ENCODE measurements at regions not wholly inside any gene's neighbourhood (a gene's known extent, or its start where the extent isn't known, plus 50 kb on each side); places are given as distances from the start of the nearest gene placed in this dataset.

DNA sequence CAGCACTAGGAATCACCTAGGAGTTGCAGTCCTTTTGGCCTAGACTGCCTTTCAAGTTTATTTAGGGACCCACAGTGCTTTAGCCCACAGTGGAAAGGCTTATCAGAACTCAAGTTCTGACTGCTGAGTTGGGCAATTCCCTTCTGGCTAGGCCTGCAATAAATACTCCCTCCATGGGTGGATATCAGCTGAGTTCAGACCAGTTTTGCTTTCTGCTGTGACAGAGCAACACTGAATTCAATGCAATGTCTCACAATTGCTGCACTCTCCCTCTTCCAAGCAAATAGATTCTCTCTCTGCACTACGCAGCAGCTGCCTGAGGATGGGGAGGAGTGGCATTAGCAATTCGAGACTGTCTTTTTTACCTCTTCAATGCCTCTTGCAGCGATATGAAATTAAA is 1153.3 kb downstream of the SORCS1 start:
- no peak overlapping the region for H2AFZ ChIP-seq (ENCODE audit: low read depth, low read length, severe bottlenecking)
- H3K4me2 ChIP-seq (ENCODE audit: low read depth, low read length, poor library complexity, severe bottlenecking) = no peak overlapping the region
- H3K79me2 ChIP-seq (ENCODE audit: insufficient read depth, low read length) = no peaks in the 10 kb centered on the region
- no peaks in the 10 kb centered on the region for H3K36me3 ChIP-seq (ENCODE audit: low read length)
- no peaks in the 10 kb centered on the region for H3K27me3 ChIP-seq (ENCODE audit: low read length)
- no peaks in the 10 kb centered on the region for H3K9me3 ChIP-seq (ENCODE audit: insufficient read depth, low read length)
- no peaks in the 10 kb centered on the region for H3F3A ChIP-seq (ENCODE audit: insufficient read depth)
- no peaks in the 10 kb centered on the region for H4K20me1 ChIP-seq (ENCODE audit: low read depth, low read length)
- no peak overlapping the region for H3K27ac ChIP-seq (ENCODE audit: low read depth, low read length)
- H3K9ac ChIP-seq (ENCODE audit: low read length) = no peak overlapping the region
- H3K4me3 ChIP-seq (ENCODE audit: insufficient read depth, low read length, poor library complexity, severe bottlenecking) = no peak overlapping the region
- no peaks in the 10 kb centered on the region for H3K9me2 ChIP-seq (replicated peaks; ENCODE audit: insufficient read depth, low read length)
- TF ChIP-seq, protein P1, sequence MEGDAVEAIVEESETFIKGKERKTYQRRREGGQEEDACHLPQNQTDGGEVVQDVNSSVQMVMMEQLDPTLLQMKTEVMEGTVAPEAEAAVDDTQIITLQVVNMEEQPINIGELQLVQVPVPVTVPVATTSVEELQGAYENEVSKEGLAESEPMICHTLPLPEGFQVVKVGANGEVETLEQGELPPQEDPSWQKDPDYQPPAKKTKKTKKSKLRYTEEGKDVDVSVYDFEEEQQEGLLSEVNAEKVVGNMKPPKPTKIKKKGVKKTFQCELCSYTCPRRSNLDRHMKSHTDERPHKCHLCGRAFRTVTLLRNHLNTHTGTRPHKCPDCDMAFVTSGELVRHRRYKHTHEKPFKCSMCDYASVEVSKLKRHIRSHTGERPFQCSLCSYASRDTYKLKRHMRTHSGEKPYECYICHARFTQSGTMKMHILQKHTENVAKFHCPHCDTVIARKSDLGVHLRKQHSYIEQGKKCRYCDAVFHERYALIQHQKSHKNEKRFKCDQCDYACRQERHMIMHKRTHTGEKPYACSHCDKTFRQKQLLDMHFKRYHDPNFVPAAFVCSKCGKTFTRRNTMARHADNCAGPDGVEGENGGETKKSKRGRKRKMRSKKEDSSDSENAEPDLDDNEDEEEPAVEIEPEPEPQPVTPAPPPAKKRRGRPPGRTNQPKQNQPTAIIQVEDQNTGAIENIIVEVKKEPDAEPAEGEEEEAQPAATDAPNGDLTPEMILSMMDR (IDR thresholded peaks at IDR 0.05; ENCODE audit: insufficient read depth, low read length, poor library complexity, severe bottlenecking) = no peak
- no peak for TF ChIP-seq EZH2phosphoT487 (conservative IDR thresholded peaks at IDR 0.05; ENCODE audit: low read length)

- no peak overlapping the region for H3K4me3 ChIP-seq (ENCODE audit: insufficient read depth, low read length, poor library complexity, severe bottlenecking)
- H3K27ac ChIP-seq (ENCODE audit: low read depth, low read length) = no peak overlapping the region
- no peak overlapping the region for H3K4me2 ChIP-seq (ENCODE audit: low read depth, low read length, poor library complexity, severe bottlenecking)
- no peaks in the 10 kb centered on the region for H3K9me2 ChIP-seq (replicated peaks; ENCODE audit: insufficient read depth, low read length)
- H3F3A ChIP-seq (ENCODE audit: insufficient read depth) = no peaks in the 10 kb centered on the region
- H3K79me2 ChIP-seq (ENCODE audit: insufficient read depth, low read length) = no peaks in the 10 kb centered on the region
- TF ChIP-seq, protein P1 (IDR thresholded peaks at IDR 0.05; ENCODE audit: insufficient read depth, low read length, poor library complexity, severe bottlenecking) = no peak
- no peaks in the 10 kb centered on the region for H3K9me3 ChIP-seq (ENCODE audit: insufficient read depth, low read length)
- H4K20me1 ChIP-seq (ENCODE audit: low read depth, low read length) = no peaks in the 10 kb centered on the region
- no peaks in the 10 kb centered on the region for H3K36me3 ChIP-seq (ENCODE audit: low read length)
- no peak overlapping the region for H2AFZ ChIP-seq (ENCODE audit: low read depth, low read length, severe bottlenecking)
- no peaks in the 10 kb centered on the region for H3K27me3 ChIP-seq (ENCODE audit: low read length)
- no peak overlapping the region for H3K9ac ChIP-seq (ENCODE audit: low read length)
Measured at GRCh38 chr10:106000721-106001120, 1163.8 kb downstream of the SORCS1 start.

DNA sequence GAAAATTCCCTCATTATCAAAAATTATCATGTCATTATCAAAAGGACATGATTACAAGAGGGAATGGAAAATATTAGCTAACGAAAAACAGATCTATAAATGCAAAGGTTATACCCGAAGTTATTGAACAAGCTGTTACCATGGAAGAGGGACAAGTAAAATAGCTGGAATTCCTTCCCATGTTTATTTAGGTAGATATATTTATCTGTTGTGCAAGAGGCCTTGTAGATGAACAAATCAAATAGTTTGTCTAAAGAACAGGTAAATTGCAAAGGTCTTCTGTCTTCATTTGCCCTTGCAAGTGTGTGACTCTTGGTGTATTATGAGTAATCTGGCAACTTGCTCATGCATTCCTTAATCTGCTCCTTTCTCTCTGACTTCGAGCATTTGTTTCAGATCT is 1170.9 kb downstream of the SORCS1 start:
- no peaks in the 10 kb centered on the region for H3K9me3 ChIP-seq (ENCODE audit: insufficient read depth, low read length)
- H3K4me3 ChIP-seq (ENCODE audit: insufficient read depth, low read length, poor library complexity, severe bottlenecking) = no peak overlapping the region
- TF ChIP-seq EZH2phosphoT487 (conservative IDR thresholded peaks at IDR 0.05; ENCODE audit: low read length) = no peak
- TF ChIP-seq, protein P1 (IDR thresholded peaks at IDR 0.05; ENCODE audit: insufficient read depth, low read length, poor library complexity, severe bottlenecking) = no peak
- no peaks in the 10 kb centered on the region for H3K9me2 ChIP-seq (replicated peaks; ENCODE audit: insufficient read depth, low read length)
- H4K20me1 ChIP-seq (ENCODE audit: low read depth, low read length) = no peaks in the 10 kb centered on the region
- no peak overlapping the region for H3K4me2 ChIP-seq (ENCODE audit: low read depth, low read length, poor library complexity, severe bottlenecking)
- no peaks in the 10 kb centered on the region for H3F3A ChIP-seq (ENCODE audit: insufficient read depth)
- H3K79me2 ChIP-seq (ENCODE audit: insufficient read depth, low read length) = no peaks in the 10 kb centered on the region
- no peak overlapping the region for H3K9ac ChIP-seq (ENCODE audit: low read length)
- no peak overlapping the region for H2AFZ ChIP-seq (ENCODE audit: low read depth, low read length, severe bottlenecking)
- no peak overlapping the region for H3K27ac ChIP-seq (ENCODE audit: low read depth, low read length)
- H3K27me3 ChIP-seq (ENCODE audit: low read length) = no peaks in the 10 kb centered on the region
- H3K36me3 ChIP-seq (ENCODE audit: low read length) = no peaks in the 10 kb centered on the region

DNA sequence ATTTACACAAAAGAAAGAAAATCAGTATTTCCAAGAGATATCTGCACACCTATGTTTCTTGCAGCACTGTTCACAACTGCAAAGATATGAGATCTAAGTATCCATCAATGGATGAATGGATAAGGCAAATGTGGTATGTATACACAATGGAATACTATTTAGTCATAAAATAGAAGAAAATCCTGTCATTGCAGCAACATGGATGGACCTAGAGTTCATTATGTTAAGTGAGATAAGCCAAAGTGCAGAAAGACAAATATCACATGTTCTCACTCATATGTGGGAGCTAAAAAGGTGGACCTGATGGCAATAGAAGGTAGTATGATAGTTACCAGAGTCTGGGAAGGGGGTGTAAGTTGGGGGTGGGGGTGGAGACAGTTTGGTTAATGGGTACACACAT is 1171.6 kb downstream of the SORCS1 start:
- no peaks in the 10 kb centered on the region for H3K36me3 ChIP-seq (ENCODE audit: low read length)
- no peaks in the 10 kb centered on the region for H3F3A ChIP-seq (ENCODE audit: insufficient read depth)
- H3K27me3 ChIP-seq (ENCODE audit: low read length) = no peaks in the 10 kb centered on the region
- no peak overlapping the region for H3K27ac ChIP-seq (ENCODE audit: low read depth, low read length)
- H3K4me2 ChIP-seq (ENCODE audit: low read depth, low read length, poor library complexity, severe bottlenecking) = no peak overlapping the region
- no peaks in the 10 kb centered on the region for H3K9me2 ChIP-seq (replicated peaks; ENCODE audit: insufficient read depth, low read length)
- no peak for TF ChIP-seq EZH2phosphoT487 (conservative IDR thresholded peaks at IDR 0.05; ENCODE audit: low read length)
- TF ChIP-seq, protein P1 (IDR thresholded peaks at IDR 0.05; ENCODE audit: insufficient read depth, low read length, poor library complexity, severe bottlenecking) = no peak
- no peaks in the 10 kb centered on the region for H3K9me3 ChIP-seq (ENCODE audit: insufficient read depth, low read length)
- no peaks in the 10 kb centered on the region for H3K79me2 ChIP-seq (ENCODE audit: insufficient read depth, low read length)
- H3K9ac ChIP-seq (ENCODE audit: low read length) = no peak overlapping the region
- no peaks in the 10 kb centered on the region for H4K20me1 ChIP-seq (ENCODE audit: low read depth, low read length)
- no peak overlapping the region for H2AFZ ChIP-seq (ENCODE audit: low read depth, low read length, severe bottlenecking)
- H3K4me3 ChIP-seq (ENCODE audit: insufficient read depth, low read length, poor library complexity, severe bottlenecking) = no peak overlapping the region
